Mucosa of descending colon (tissue), 3 donors: ENCODE measurements at regions not wholly inside any gene's neighbourhood (a gene's known extent, or its start where the extent isn't known, plus 50 kb on each side); places are given as distances from the start of the nearest gene placed in this dataset.

Experiments
- ATAC-seq: fragments of 200-7000 bp; cut with Tn5 transposase; one replicate; pipeline ENCODE4 v1.9.1; 2020; ENCODE audit warnings: mild to moderate bottlenecking, moderate library complexity
- DNase-seq, 3 donors: peaks; one replicate each; pipeline ENCODE4 v3.0.0-alpha.2; 2020
- H3K36me3 ChIP-seq: fragments of 200-600 bp; one replicate; pipeline ENCODE4 v1.8.0; 2021; ENCODE audit warnings: low read depth, mild to moderate bottlenecking
- H3K4me1 ChIP-seq: fragments of 200-600 bp; one replicate; pipeline ENCODE4 v1.8.0; 2021; ENCODE audit warnings: low read depth, mild to moderate bottlenecking
- H3K4me3 ChIP-seq: fragments of 200-600 bp; one replicate; pipeline ENCODE4 v1.8.0; 2021; ENCODE audit warnings: mild to moderate bottlenecking
- H3K9me3 ChIP-seq: fragments of 200-600 bp; one replicate; pipeline ENCODE4 v1.8.0; 2021; ENCODE audit warnings: mild to moderate bottlenecking
- CTCF ChIP-seq: fragments of 200-600 bp; IDR thresholded peaks from one replicate; pipeline ENCODE4 v1.8.0; 2022; ENCODE audit warnings: antibody characterized with exemption, mild to moderate bottlenecking
- intact Hi-C, 2 donors: fragments of 100-400 bp; cut with DNase I in 1 of 2; cut with micrococcal nuclease in 1 of 2; formaldehyde crosslinking; loops; one replicate each; pipeline versions ENCODE4 v1.11.0 to v1.11.1; 2022; cut with DNase I, micrococcal nuclease
- donor health status: DM: no; HTN: no; CAD: no; lungs with moderate emphysema.
- donor health status: DM: no; HTN: no; CAD: no.
- donor health status: DM: no; HTN: yes; CAD: no.

- Histone ChIP-seq H3K4me3 (no peak overlapping the region), H3K36me3 (no peaks in the 10 kb centered on the region), H3K9me3 (no peaks in the 10 kb centered on the region), H3K4me1 (no peaks in the 10 kb centered on the region)
- intact Hi-C loops: no loop called here
- TF ChIP-seq CTCF: no peak
- no peak for DNase-seq
- ATAC-seq: no peak
These were observed 198.1 kb upstream of the RNF32 start for GRCh38 chr7:156442516-156442915.

- no peak overlapping the region for H3K4me3 ChIP-seq
- DNase-seq (no peak), ATAC-seq (no peak)
- no peak for TF ChIP-seq CTCF
- H3K36me3 ChIP-seq: no peaks in the 10 kb centered on the region
- H3K4me1 ChIP-seq: no peaks in the 10 kb centered on the region
- no peaks in the 10 kb centered on the region for H3K9me3 ChIP-seq
- intact Hi-C loops: no loop called here
These were observed 200.1 kb upstream of the RNF32 start for GRCh38 chr7:156440456-156440855.

GRCh38 chr7:156438011-156438410, 202.6 kb upstream of the RNF32 start:
- no peak for TF ChIP-seq CTCF

GRCh38 chr7:156437021-156437614, 203.5 kb upstream of the RNF32 start:
- intact Hi-C loops: no loop called here
- ATAC-seq (no peak), DNase-seq (no peak)
- Histone ChIP-seq H3K4me1 (no peaks in the 10 kb centered on the region), H3K9me3 (no peaks in the 10 kb centered on the region), H3K4me3 (no peak overlapping the region), H3K36me3 (no peaks in the 10 kb centered on the region)
- TF ChIP-seq CTCF: no peak

More at GRCh38 chr7:156438011-156438410, 202.6 kb upstream of the RNF32 start:
- Histone ChIP-seq H3K9me3 (no peaks in the 10 kb centered on the region), H3K36me3 (no peaks in the 10 kb centered on the region), H3K4me3 (no peak overlapping the region), H3K4me1 (no peaks in the 10 kb centered on the region)
- peak; percentile 30 for ATAC-seq
- no peak for DNase-seq
- intact Hi-C loops: no loop called here

GRCh38 chr7:156435486-156436231, 204.9 kb upstream of the RNF32 start:
- Histone ChIP-seq H3K36me3 (no peaks in the 10 kb centered on the region), H3K4me1 (no peaks in the 10 kb centered on the region), H3K4me3 (no peak overlapping the region), H3K9me3 (no peaks in the 10 kb centered on the region)
- intact Hi-C loops: no loop called here
- TF ChIP-seq CTCF: no peak
- DNase-seq (no peak), ATAC-seq (no peak)
